Smooth muscle cell (in vitro differentiated cells): ENCODE measurements at regions not wholly inside any gene's neighbourhood (a gene's known extent, or its start where the extent isn't known, plus 50 kb on each side); places are given as distances from the start of the nearest gene placed in this dataset.

Experiments used
- DNase-seq: peaks from one replicate; lab custom pipeline; 2025; ENCODE audit not compliant: unreplicated experiment; lab: John Stamatoyannopoulos, UW
- H2AFZ ChIP-seq: fragments of 200-600 bp; sonication (generic); 2 replicates; pipeline ENCODE4 v1.6.0; 2016; ENCODE audit warnings: antibody characterized with exemption, low read depth, mild to moderate bottlenecking
- H3F3A ChIP-seq: fragments of 200-600 bp; sonication (generic); 2 replicates; pipeline ENCODE4 v1.6.0; 2017; ENCODE audit warnings: antibody characterized with exemption, low read depth
- H3K27ac ChIP-seq: fragments of 200-600 bp; sonication (generic); 2 replicates; pipeline ENCODE4 v1.5.1; 2016; ENCODE audit warnings: low read depth, mild to moderate bottlenecking
- H3K27me3 ChIP-seq: fragments of 200-600 bp; sonication (generic); 2 replicates; pipeline ENCODE4 v1.6.1; 2016; ENCODE audit warnings: low read depth, mild to moderate bottlenecking
- H3K36me3 ChIP-seq: fragments of 200-600 bp; sonication (generic); 2 replicates; pipeline ENCODE4 v1.5.1; 2016; ENCODE audit warnings: low read depth
- H3K4me1 ChIP-seq: fragments of 200-600 bp; sonication (generic); 2 replicates; pipeline ENCODE4 v1.5.1; 2016; ENCODE audit warnings: low read depth
- H3K4me2 ChIP-seq: fragments of 200-600 bp; sonication (generic); 2 replicates; pipeline ENCODE4 v1.6.0; 2016; ENCODE audit warnings: mild to moderate bottlenecking
- H3K4me3 ChIP-seq: fragments of 200-600 bp; sonication (generic); 2 replicates; pipeline ENCODE4 v1.5.1; 2016; ENCODE audit warnings: mild to moderate bottlenecking
- H3K79me2 ChIP-seq: fragments of 200-600 bp; sonication (generic); 2 replicates; pipeline ENCODE4 v1.6.0; 2016; ENCODE audit warnings: low read depth, mild to moderate bottlenecking
- H3K9ac ChIP-seq: fragments of 200-600 bp; sonication (generic); 2 replicates; pipeline ENCODE4 v1.6.0; 2016; ENCODE audit warnings: low read depth
- H3K9me3 ChIP-seq: fragments of 200-600 bp; sonication (generic); replicated peaks from 2 replicates; pipeline ENCODE4 v1.5.1; 2016; ENCODE audit warnings: low read depth
- H4K20me1 ChIP-seq: fragments of 200-600 bp; sonication (generic); 2 replicates; pipeline ENCODE4 v1.6.0; 2016; ENCODE audit warnings: low read depth
- WGBS: methylation state at CpG from one replicate; pipeline ENCODE4 v1.1.7; 2016; ENCODE audit warnings: low lambda C conversion rate; 5-methylcytosine and 5-hydroxymethylcytosine counted together
- TF ChIP-seq, protein P1 (sequence below): fragments of 200-600 bp; sonication (generic); IDR thresholded peaks from 2 replicates; pipeline ENCODE4 v1.5.1; 2017; ENCODE audit warnings: borderline replicate concordance, mild to moderate bottlenecking, antibody characterized with exemption; ENCODE audit not compliant: insufficient read depth, poor library complexity, severe bottlenecking

GRCh38 chr12:41907021-41907420 is 237.7 kb downstream of the GXYLT1 start:
- H3K9ac ChIP-seq, result no peak overlapping the region
- H3K4me2 ChIP-seq, result no peak overlapping the region
- no peaks in the 10 kb centered on the region for H4K20me1 ChIP-seq
- no peaks in the 10 kb centered on the region for H3F3A ChIP-seq
- 81% methylated on average over 10 of the region's 10 CpGs for WGBS
- H3K27ac ChIP-seq, result no peak overlapping the region
- no peaks in the 10 kb centered on the region for H3K36me3 ChIP-seq
- H3K4me1 ChIP-seq, result no peaks in the 10 kb centered on the region
- H3K27me3 ChIP-seq, result no peaks in the 10 kb centered on the region
- TF ChIP-seq, protein P1, sequence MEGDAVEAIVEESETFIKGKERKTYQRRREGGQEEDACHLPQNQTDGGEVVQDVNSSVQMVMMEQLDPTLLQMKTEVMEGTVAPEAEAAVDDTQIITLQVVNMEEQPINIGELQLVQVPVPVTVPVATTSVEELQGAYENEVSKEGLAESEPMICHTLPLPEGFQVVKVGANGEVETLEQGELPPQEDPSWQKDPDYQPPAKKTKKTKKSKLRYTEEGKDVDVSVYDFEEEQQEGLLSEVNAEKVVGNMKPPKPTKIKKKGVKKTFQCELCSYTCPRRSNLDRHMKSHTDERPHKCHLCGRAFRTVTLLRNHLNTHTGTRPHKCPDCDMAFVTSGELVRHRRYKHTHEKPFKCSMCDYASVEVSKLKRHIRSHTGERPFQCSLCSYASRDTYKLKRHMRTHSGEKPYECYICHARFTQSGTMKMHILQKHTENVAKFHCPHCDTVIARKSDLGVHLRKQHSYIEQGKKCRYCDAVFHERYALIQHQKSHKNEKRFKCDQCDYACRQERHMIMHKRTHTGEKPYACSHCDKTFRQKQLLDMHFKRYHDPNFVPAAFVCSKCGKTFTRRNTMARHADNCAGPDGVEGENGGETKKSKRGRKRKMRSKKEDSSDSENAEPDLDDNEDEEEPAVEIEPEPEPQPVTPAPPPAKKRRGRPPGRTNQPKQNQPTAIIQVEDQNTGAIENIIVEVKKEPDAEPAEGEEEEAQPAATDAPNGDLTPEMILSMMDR, result no peak
- H2AFZ ChIP-seq, result no peak overlapping the region
- no peaks in the 10 kb centered on the region for H3K9me3 ChIP-seq
- no peaks in the 10 kb centered on the region for H3K79me2 ChIP-seq
- no peak for DNase-seq
- no peak overlapping the region for H3K4me3 ChIP-seq

DNA sequence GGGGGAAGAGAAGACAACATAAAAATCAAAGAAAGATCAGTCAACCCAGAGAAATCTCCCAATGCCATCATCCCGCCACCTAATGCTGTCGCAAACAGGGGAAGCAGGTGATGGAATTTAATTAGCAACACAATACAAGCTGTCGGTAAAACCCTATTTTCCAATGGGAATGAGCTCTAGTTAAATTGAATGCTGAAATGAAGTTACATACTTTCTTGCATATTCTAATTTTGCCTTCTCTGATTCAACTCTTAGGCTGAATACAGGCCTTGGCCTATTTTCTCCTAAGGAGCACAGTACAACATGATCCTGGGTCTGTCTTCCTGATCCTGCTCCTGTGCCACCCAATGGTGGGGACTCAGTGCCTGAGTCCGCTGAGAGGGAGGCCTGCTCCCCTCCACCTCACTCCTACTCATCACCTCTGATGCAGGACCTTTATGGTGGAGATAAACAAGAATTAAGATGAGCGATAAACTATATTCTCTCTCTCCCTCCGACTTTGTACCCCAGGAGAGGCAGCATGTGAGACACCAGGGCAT is 238.8 kb downstream of the GXYLT1 start:
- no peaks in the 10 kb centered on the region for H3F3A ChIP-seq
- H3K9ac ChIP-seq, result no peak overlapping the region
- H3K27ac ChIP-seq, result no peak overlapping the region
- H4K20me1 ChIP-seq, result no peaks in the 10 kb centered on the region
- no peaks in the 10 kb centered on the region for H3K9me3 ChIP-seq
- WGBS, result 95% methylated on average over 6 of the region's 6 CpGs
- H3K27me3 ChIP-seq, result no peaks in the 10 kb centered on the region
- no peaks in the 10 kb centered on the region for H3K36me3 ChIP-seq
- no peak overlapping the region for H3K4me2 ChIP-seq
- H3K4me3 ChIP-seq, result no peak overlapping the region
- no peak for DNase-seq
- H2AFZ ChIP-seq, result no peak overlapping the region
- H3K79me2 ChIP-seq, result no peaks in the 10 kb centered on the region
- no peaks in the 10 kb centered on the region for H3K4me1 ChIP-seq
- TF ChIP-seq, protein P1, result no peak

DNA sequence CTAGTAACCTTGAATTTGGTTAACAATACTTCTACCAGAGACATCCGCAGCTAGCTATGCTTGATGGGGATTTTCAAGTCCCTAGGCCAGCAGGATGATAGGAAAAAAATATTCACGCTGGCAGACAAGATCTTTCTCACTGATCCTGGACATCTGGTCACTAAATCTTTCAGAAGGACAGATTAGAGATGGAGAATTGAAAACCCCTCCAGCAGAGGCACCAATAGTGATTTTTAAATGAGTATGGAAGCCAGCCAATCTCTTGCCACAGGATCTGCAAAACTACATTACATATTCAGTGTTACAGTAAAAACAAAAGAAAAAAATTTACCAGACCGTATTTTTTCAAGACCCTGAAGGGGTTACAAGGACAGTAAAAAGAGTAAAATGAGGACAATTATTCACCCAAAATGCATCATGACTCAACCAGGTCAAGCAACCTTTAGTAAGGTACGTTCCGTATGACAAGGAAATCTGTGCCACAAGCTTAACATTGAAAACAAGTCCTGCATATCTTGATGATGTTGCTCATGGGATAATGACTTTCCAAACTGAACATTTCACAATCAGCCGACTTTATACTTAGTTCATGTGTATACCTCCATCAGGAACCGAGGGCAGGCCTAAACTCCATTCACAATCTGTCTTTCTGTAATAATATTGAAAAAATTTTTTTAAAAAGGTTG is 239.5 kb downstream of the GXYLT1 start:
- WGBS, result 74% methylated on average over 7 of the region's 7 CpGs
- Histone ChIP-seq H3K36me3 (no peaks in the 10 kb centered on the region), H4K20me1 (no peaks in the 10 kb centered on the region), H3K79me2 (no peaks in the 10 kb centered on the region), H3K27ac (no peak overlapping the region), H3K4me2 (no peak overlapping the region), H3K27me3 (no peaks in the 10 kb centered on the region), H3K9ac (no peak overlapping the region), H3F3A (no peaks in the 10 kb centered on the region), H3K4me1 (no peaks in the 10 kb centered on the region), H3K9me3 (no peaks in the 10 kb centered on the region), H3K4me3 (no peak overlapping the region), H2AFZ (no peak overlapping the region)
- TF ChIP-seq, protein P1, result no peak
- DNase-seq, result no peak

- WGBS, result 65% methylated on average over 4 of the region's 4 CpGs
- DNase-seq, result no peak
- no peak overlapping the region for H3K4me3 ChIP-seq
Observed at GRCh38 chr12:41904041-41904440, 240.6 kb downstream of the GXYLT1 start.

More at GRCh38 chr12:41904041-41904440, 240.6 kb downstream of the GXYLT1 start:
- Histone ChIP-seq H3K27ac (no peak overlapping the region), H3K27me3 (no peaks in the 10 kb centered on the region), H3K4me1 (no peaks in the 10 kb centered on the region), H4K20me1 (no peaks in the 10 kb centered on the region), H3K79me2 (no peaks in the 10 kb centered on the region), H3K9me3 (no peaks in the 10 kb centered on the region), H3K4me2 (no peak overlapping the region), H2AFZ (no peak overlapping the region), H3K36me3 (no peaks in the 10 kb centered on the region), H3K9ac (no peak overlapping the region), H3F3A (no peaks in the 10 kb centered on the region)
- TF ChIP-seq, protein P1, result no peak
